Vagina (tissue), 2 donors: ENCODE measurements at regions not wholly inside any gene's neighbourhood (a gene's known extent, or its start where the extent isn't known, plus 50 kb on each side); places are given as distances from the start of the nearest gene placed in this dataset.
"Not testable (repeated sequence)": the region's sequence is repeated elsewhere in the genome, so short reads cannot be mapped to it uniquely, and the experiment has no call there.

ENCODE experiments used
- DNase-seq, 2 donors: peaks; one replicate each; pipeline ENCODE4 v3.0.0-alpha.2; 2017; ENCODE audit errors: extremely low spot score in 2 of 2
- H3K27ac ChIP-seq: fragments of 200-600 bp; sonication (generic); one replicate; pipeline ENCODE4 v1.5.1; 2019
- H3K27me3 ChIP-seq: fragments of 200-600 bp; sonication (generic); one replicate; pipeline ENCODE4 v1.5.1; 2019
- H3K36me3 ChIP-seq, 2 donors: fragments of 200-600 bp; sonication (generic); one replicate each; pipeline ENCODE4 v1.5.1; 2017 to 2019
- H3K4me1 ChIP-seq: fragments of 200-600 bp; sonication (generic); one replicate; pipeline ENCODE4 v1.5.1; 2019
- H3K4me3 ChIP-seq, 2 donors: fragments of 200-600 bp; sonication (generic); 1 replicate in 1 of 2; 2 replicates in 1 of 2; pipeline ENCODE4 v1.5.1; 2016 to 2019
- H3K9me3 ChIP-seq: fragments of 200-600 bp; sonication (generic); one replicate; pipeline ENCODE4 v1.5.1; 2019
- CTCF ChIP-seq, 3 experiments: fragments of 450-650 bp in 2 of 3; fragments of 200-600 bp in 1 of 3; sonication (generic) in 1 of 3; IDR thresholded peaks; one replicate each; pipeline ENCODE4 v1.5.1; 2017 to 2019; ENCODE audit warnings: antibody characterized with exemption in 3 of 3, mild to moderate bottlenecking in 2 of 3, moderate library complexity in 2 of 3
- POLR2A ChIP-seq, 2 donors: fragments of 450-650 bp; IDR thresholded peaks; one replicate each; pipeline ENCODE4 v1.6.1; 2017; ENCODE audit warnings: antibody characterized with exemption in 2 of 2, mild to moderate bottlenecking in 2 of 2, moderate library complexity in 2 of 2
- POLR2AphosphoS5 ChIP-seq, 2 donors: sonication (generic); formaldehyde crosslinking; IDR thresholded peaks; one replicate each; pipeline ENCODE4 v1.9.0; 2017; ENCODE audit warnings: antibody characterized with exemption in 2 of 2, mild to moderate bottlenecking in 2 of 2, low read depth in 1 of 2; ENCODE audit not compliant: insufficient read depth in 1 of 2
- intact Hi-C: fragments of 100-400 bp; cut with DNase I; formaldehyde crosslinking; loops from one replicate; pipeline ENCODE4 v1.15.1; 2023

DNA sequence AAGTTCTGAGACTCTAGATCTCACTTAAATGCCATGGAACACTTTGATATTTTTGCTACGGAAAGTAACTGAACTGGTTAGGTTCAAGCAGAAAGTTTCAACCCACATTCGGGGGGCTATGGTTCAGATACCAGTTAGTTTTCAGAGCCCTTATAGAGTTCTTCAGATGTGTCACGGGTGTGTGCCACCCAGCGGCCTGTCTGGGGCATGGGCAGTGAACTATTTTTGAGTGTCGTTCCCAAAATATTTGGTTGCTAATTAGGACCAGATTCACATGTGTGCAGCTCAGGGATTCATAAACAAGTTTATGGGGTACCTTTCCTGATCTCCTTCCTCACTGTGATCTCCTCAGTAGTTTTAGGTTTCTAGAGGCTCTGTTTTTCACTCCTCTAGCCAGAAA lies 271.9 kb downstream of the C7orf25 start:
- no peak overlapping the region for H3K27ac ChIP-seq
- TF ChIP-seq CTCF (IDR thresholded peaks at IDR 0.05) (no peak), POLR2AphosphoS5 (IDR thresholded peaks at IDR 0.05; ENCODE audit: insufficient read depth in 1 of 2, low read depth in 1 of 2) (no peak), POLR2A (IDR thresholded peaks at IDR 0.05) (no peak)
- no peak for DNase-seq
- H3K36me3 ChIP-seq: no peaks in the 10 kb centered on the region
- no peaks in the 10 kb centered on the region for H3K4me1 ChIP-seq
- H3K4me3 ChIP-seq: no peak overlapping the region
- intact Hi-C loops: no loop called here
- no peaks in the 10 kb centered on the region for H3K9me3 ChIP-seq
- H3K27me3 ChIP-seq: no peaks in the 10 kb centered on the region

DNA sequence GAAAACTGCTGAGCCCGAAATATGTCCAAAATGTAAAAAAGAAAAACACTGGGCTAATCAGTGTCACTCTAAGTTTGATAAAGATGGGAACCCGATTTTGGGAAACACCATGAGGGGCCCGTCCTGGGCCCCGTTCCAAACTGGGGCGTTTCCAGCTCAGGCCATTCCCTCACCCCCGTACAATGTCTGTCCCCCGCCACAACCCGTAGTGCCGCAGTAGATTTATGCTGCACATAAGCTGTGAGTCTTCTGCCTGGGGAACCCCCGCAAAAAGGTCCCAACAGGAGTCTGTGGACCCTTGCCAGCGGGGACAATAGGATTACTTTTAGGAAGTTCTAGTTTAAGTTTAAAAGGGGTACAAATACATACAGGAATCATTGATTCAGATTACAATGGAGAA lies 275.5 kb downstream of the C7orf25 start:
- intact Hi-C loops, H3K9me3 ChIP-seq, H3K27me3 ChIP-seq, H3K36me3 ChIP-seq, H3K4me1 ChIP-seq, H3K4me3 ChIP-seq, H3K27ac ChIP-seq, DNase-seq: not testable (repeated sequence)

GRCh38 chr7:42628054-42628453 lies 283.8 kb downstream of the C7orf25 start:
- intact Hi-C loops: no loop called here
- Histone ChIP-seq H3K27me3 (no peaks in the 10 kb centered on the region), H3K4me1 (no peaks in the 10 kb centered on the region), H3K9me3 (no peaks in the 10 kb centered on the region), H3K4me3 (no peak overlapping the region), H3K36me3 (no peaks in the 10 kb centered on the region), H3K27ac (no peak overlapping the region)
- no peak for TF ChIP-seq POLR2A (IDR thresholded peaks at IDR 0.05)
- TF ChIP-seq CTCF (IDR thresholded peaks at IDR 0.05): no peak
- TF ChIP-seq POLR2AphosphoS5 (IDR thresholded peaks at IDR 0.05; ENCODE audit: insufficient read depth in 1 of 2, low read depth in 1 of 2): no peak
- DNase-seq: no peak

- DNase-seq: no peak
- Histone ChIP-seq H3K4me3 (no peak overlapping the region), H3K9me3 (no peaks in the 10 kb centered on the region), H3K4me1 (no peaks in the 10 kb centered on the region), H3K27me3 (no peaks in the 10 kb centered on the region), H3K36me3 (no peaks in the 10 kb centered on the region), H3K27ac (no peak overlapping the region)
- no peak for TF ChIP-seq CTCF (IDR thresholded peaks at IDR 0.05)
- TF ChIP-seq POLR2AphosphoS5 (IDR thresholded peaks at IDR 0.05; ENCODE audit: insufficient read depth in 1 of 2, low read depth in 1 of 2): no peak
- no peak for TF ChIP-seq POLR2A (IDR thresholded peaks at IDR 0.05)
- intact Hi-C loops: no loop called here
Measured at GRCh38 chr7:42627626-42628025, 284.2 kb downstream of the C7orf25 start.

- DNase-seq: no peak
- Histone ChIP-seq H3K27ac (no peak overlapping the region), H3K36me3 (no peaks in the 10 kb centered on the region), H3K4me1 (no peaks in the 10 kb centered on the region), H3K27me3 (no peaks in the 10 kb centered on the region), H3K4me3 (no peak overlapping the region), H3K9me3 (no peaks in the 10 kb centered on the region)
- no peak for TF ChIP-seq POLR2A (IDR thresholded peaks at IDR 0.05)
- intact Hi-C loops: no loop called here
Measured at GRCh38 chr7:42627101-42627500, 284.8 kb downstream of the C7orf25 start.

- DNase-seq: no peak
- Histone ChIP-seq H3K4me1 (peaks cover 9% of the 10 kb centered on the region), H3K4me3 (no peak overlapping the region), H3K9me3 (no peaks in the 10 kb centered on the region), H3K27me3 (no peaks in the 10 kb centered on the region), H3K36me3 (no peaks in the 10 kb centered on the region), H3K27ac (no peak overlapping the region)
- intact Hi-C loops: no loop called here
- TF ChIP-seq POLR2A (IDR thresholded peaks at IDR 0.05) (no peak), CTCF (IDR thresholded peaks at IDR 0.05) (no peak), POLR2AphosphoS5 (IDR thresholded peaks at IDR 0.05; ENCODE audit: insufficient read depth in 1 of 2, low read depth in 1 of 2) (no peak)
Measured at GRCh38 chr7:42625421-42625820, 286.4 kb downstream of the C7orf25 start.
